ENCODE measurements at regions not wholly inside any gene's neighbourhood (a gene's known extent, or its start where the extent isn't known, plus 50 kb on each side); places are given as distances from the start of the nearest gene placed in this dataset.
"Not testable (repeated sequence)": the region's sequence is repeated elsewhere in the genome, so short reads cannot be mapped to it uniquely, and the experiment has no call there.

DNA sequence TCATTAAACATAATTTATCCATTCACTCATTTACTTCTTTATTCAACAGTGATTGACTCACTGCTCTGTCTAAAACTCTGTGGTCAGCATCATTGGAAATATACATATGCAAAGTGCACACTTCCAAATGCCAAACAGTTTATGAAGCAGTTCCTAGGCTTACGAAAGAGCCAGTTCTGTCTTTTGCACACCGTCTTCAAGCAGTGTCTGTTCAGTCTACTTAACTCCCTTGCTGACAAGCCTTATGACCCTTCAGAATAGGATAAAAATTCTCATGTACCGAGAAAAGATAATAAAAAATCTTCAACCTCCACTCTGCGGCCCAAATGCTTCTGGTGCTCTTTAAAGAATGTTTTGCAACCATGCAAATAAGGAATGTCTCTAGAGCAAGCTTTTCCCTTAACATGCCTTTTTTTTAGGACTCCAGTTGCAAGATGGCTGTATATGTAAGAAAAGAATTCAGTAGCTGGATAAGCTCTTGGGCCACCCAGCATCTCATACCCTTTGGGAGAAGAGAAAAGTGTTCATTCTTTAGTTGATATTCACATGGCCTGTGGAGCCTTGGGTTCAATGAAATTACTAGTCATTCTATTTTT is 1037.0 kb upstream of the SLIT2 start:
- DNase-seq (ENCODE audit: low read depth), result no peak

DNA sequence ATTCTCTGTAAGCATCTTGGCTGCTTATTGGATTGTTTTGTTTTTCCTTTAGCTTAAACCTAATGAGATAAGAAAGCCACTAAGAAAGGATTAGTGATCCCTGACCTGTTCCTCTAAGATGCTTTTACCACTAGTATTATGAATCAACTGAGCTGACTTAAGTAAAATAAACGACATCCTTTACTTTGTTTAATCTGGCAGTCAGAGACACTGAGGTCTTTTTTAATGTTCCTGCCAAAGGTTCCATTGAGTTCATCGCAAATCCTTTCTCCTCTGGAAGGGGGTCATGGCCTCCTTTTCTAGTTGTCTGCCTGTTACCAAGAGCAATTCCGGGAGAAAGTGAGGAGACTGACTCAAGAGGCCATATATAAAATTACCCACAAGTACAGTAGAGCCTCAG is 1038.3 kb upstream of the SLIT2 start:
- DNase-seq (ENCODE audit: low read depth), result no peak

DNA sequence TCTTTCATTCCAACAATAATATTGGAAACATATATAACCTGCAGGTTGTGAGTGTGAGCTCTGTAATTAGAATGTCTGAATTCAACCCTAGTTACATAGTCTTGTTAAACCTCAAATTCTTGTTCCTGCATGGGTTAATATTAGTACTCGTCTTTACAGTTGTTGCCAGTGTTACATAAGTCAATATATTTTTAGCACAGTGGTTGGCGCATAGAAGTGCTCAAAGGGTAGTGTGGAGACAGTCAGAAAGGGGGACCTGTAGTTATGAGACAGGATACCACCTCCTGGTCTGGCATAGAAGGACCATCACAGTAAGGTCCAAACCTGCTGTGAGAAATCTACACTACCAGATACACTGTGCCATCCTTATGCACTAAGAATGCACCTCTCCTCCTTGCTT is 1045.9 kb upstream of the SLIT2 start:
- DNase-seq (ENCODE audit: low read depth), result no peak

DNA sequence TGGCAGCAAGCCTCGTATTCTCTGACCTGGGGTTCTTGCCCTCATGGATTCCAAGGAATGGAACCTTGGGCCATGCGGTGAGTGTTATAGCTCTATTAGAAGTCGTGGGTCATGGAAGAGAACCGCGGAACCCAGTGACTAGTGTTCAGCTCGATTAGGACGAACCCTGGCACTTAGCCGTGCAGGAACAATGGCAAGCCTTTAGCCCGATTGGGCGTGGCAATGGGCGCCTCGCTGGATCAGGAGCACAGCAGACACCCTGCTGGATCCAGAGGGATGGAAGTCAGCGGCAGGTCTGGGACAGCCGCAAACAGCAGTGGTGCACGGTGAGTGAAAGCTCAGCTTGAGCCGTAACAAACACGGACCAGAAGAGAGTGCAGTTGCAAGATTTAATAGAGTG is 1053.9 kb upstream of the SLIT2 start:
- not testable (repeated sequence) for DNase-seq (ENCODE audit: low read depth)

DNA sequence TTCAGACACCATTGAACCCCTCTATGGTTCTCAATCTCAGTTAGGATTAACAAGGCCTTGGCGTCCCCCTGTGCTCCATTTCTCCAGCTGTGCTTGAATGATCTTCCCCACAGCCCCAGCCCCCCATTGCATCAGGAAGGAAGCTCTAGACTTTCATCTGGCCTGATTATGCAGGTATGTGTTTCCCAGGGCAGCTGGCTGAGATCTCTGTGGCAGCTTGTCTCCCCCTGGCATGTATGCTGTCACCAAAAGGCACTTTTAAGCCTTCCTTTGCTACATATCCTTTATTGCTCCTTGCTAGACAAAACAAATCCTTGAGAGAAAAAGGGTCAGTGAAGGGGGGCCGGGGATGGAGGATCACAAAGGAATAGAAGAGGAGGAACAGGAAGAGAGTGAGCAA is 1056.0 kb upstream of the SLIT2 start:
- no peak for DNase-seq (ENCODE audit: low read depth)

DNA sequence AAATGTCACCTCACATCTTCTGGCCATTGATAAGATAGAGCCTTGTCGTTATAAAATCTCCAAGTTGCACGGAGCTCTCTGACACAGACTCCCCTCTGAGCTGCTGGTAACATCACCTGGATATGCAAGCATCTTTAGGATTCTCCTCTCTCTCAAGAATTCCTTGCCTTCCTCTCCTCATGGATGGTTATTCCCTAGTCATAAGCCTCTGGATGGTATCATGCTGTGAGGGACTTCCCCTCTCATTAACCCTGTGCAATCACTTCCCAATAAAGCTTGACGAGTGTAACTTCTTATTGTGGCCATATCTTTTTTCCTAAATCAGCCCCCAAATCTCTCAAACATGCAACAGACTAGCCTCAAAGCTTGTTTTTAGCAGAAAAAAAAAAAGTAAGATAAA is 1057.0 kb upstream of the SLIT2 start:
- DNase-seq (ENCODE audit: low read depth), result no peak

DNA sequence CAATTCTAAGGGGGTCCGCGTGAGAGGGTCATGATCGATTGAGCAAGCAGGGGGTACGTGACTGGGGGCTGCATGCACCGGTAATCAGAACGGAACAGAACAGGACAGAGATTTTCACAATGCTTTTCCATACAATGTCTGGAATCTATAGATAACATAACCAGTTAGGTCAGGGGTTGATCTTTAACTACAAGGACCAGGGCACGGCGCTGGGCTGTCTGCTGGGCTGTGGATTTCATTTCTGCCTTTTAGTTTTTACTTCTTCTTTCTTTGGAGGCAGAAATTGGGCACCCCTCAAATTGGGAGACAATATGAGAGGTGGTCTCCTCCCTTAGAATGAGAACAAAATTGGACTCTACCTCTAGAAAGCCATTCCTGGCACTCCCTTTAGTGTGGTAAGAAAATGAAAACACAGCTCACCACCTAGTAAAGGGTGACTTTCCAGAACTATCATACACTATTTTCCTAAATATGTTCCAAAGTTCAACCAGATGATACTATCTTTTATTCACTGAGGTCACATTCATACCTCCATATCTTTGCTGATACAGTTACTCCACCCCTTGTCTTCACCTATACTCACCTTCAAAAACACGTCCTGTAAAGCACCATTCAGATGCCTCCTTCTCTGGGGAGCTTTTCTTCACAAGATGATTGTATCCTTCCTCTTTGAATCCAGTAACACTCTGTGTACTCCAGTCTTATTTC is 1058.3 kb upstream of the SLIT2 start:
- DNase-seq (ENCODE audit: low read depth), result no peak

DNA sequence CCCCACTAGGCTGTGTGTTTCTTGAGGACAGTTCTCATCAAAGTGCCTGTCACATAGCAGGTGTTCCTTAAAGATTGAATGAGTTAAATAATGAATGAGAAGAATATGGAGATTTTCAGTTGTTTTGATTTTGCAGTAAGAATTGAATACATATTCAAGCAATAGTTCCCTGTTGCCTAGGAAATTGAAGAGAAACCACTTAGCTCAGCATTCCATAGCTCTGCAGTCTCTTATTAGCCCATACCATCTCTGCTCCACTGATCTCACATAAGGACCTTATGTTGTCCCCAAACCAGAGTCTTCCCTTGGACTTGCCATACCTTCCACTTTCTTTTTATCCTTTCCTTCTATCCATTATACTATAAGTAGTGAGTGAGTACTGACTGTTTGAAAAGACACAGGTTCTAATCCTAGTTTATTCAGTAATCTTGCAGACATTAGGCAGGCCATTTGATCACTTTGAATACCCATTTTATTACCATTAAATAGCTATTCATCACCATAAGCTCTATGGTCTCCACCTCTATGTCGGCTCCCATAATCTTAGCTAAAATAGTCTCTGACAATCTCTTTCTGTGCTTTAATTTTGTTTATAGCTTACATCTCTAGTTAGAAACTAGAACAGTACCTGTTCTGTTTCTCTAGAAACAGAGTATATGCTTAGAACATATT is 1059.6 kb upstream of the SLIT2 start:
- no peak for DNase-seq (ENCODE audit: low read depth)

DNA sequence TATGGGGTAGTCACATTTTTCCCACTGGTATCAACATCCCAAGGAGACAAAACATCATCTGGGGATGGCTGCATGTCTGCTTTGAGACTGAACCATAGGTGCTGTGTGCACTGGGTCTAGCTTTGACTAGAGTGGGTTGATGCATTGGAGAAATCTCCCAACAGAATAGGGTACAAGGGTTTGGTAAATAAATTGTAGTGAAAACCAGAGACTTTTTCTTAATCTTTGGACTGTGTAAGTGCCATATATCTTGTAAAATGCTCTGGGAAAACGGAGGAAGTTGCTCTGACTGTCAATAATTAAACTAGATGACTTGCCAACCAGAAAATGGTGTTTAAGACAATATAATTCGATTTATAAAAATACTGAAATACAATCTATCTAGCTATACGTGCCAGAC is 1064.0 kb upstream of the SLIT2 start:
- no peak for DNase-seq (ENCODE audit: low read depth)

DNA sequence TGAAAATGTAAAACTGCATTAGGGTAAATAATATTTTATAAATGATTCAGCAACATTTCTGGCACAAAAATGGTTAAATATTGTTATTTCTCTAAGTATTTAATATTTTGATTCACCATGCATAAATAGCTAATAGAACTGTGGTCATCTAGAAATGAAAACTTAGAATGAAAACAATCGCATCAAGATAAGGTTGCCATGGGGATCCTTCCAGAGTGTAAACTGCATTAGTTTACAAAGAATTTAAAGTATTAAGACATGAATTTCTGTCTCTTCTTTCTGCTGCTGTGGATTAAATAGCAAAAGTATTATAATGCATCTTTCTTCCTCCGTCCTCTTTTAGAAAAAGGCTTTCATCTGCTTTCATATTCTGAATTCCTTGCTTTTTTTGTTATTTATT is 1064.6 kb upstream of the SLIT2 start:
- DNase-seq (ENCODE audit: low read depth), result no peak

DNA sequence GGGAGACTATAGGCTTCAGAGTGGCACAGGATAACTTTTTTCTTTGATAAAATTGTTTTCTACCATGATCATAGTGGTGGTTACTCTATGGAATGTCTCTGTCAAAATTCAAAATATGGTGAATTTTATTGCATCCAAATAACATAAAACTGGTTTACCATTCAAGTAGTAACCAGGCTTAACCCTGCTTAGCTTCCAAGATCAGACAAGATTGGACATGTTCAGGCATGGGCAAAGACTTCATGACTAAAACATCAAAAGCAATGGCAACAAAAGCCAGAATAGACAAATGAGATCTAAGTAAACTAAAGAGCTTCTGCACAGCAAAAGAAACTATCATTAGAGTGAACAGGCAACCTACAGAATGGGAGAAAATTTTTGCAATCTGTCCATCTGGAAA is 1070.1 kb upstream of the SLIT2 start:
- not testable (repeated sequence) for DNase-seq (ENCODE audit: low read depth)

DNA sequence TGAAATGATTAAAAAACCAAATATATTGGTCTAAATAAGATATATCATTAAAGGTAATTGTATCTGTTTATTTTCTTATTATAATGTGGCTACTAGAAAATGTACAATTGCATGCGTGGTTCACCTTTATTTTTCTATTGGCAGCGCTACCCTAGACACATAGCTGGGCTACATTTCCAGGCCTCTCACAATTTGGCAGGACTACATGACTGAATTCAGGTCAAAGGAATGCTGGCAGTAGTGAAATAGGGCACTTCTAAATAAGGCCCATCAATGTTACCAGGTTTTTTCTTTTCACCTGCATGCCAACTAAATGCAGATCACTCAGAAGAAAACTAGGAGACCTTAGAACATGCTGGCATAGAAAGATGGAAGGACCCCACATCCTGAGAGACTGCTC is 1072.9 kb upstream of the SLIT2 start:
- DNase-seq (ENCODE audit: low read depth), result no peak

DNA sequence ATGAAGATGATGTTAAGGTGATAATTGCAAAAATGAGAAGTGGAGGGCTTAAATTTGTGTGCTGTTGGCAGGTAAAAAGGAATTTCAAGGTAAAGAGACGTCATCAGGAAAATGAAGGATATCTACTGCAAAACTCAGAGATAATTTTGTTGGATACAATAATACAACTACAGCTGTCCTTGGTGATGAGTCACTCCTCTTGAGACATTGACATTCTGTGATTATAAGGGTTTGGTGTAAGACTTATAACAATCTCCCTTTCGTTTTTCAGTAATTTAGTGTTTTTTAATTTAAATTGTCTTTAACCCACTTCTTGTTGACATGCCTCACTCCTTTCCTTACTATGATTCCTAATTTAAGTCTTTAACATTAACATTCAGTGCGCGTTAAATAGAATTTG is 1074.1 kb upstream of the SLIT2 start:
- no peak for DNase-seq (ENCODE audit: low read depth)

DNA sequence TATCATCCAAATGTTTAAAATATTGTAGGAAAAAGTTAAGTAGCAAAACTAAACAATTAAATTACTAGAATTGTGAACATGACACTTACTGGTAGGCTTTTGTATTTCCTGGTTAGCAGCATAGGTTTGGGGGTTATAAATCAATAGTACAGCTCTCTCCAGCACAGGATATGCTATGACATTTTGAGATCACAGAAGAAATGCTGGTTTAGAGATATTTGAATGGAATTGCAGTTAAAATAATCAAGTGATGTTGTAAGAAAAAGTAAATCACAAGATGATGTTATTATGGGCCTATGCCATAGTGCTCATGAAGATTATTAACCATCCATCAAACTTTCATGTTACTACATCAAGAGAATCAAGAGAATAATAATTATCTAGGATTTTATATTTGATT is 1079.9 kb upstream of the SLIT2 start:
- no peak for DNase-seq (ENCODE audit: low read depth)

DNA sequence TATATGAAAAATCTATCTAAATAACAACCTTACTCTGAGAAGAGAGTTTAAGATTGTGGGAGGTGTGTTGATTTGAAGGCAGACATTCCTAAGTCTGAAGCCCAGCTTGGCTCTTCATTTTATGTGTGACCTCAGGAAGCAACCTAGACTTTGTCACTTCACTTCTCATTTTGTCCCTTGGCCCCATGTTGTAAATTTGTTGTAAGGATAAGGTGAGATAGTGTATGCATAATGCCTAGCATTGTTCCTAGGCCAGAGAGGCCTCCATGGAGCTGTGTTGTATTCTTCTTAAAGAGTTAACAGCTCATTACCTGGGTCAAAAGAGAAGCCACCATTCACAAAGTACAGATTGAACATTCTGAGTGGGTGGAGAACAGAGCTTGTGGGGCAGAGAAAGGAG is 1084.4 kb upstream of the SLIT2 start:
- DNase-seq (ENCODE audit: low read depth), result no peak

DNA sequence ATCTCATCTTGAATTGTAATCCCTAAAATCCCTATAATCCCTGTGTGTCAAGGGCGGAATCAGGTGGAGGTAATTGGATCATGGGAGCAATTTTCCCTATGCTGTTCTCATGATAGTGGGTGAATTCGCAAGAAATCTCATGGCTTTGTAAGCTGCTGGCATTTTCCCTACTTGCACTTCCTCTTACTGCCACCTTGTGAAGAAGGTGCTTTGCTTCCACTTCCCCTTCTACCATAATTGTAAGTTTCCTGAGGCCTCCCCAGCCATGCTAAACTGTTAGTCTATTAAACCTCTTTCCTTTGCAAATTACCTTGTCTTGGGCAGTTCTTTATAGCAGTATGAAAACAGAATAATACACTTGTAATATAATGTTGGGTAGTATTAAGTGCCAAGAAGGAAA is 1087.4 kb upstream of the SLIT2 start:
- DNase-seq (ENCODE audit: low read depth), result no peak

DNA sequence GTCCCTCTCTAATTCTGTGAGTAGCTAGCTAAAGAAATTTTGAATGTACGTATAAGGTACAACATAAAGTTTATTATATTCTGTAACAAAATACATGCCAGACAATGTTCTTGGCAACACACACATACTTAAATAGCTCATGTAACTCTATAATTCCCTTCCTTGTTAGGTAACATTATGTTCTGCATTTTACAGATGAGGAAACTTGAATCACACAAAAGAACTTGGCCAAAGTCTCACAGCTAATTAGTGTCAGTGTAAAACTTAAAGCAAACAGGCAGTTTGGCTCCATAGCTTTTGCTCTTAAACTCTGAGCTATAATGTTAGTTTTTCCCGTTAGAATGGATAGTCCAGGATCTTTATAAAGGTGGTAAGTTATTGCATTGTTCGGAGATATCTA is 1091.8 kb upstream of the SLIT2 start:
- DNase-seq (ENCODE audit: low read depth), result no peak

DNA sequence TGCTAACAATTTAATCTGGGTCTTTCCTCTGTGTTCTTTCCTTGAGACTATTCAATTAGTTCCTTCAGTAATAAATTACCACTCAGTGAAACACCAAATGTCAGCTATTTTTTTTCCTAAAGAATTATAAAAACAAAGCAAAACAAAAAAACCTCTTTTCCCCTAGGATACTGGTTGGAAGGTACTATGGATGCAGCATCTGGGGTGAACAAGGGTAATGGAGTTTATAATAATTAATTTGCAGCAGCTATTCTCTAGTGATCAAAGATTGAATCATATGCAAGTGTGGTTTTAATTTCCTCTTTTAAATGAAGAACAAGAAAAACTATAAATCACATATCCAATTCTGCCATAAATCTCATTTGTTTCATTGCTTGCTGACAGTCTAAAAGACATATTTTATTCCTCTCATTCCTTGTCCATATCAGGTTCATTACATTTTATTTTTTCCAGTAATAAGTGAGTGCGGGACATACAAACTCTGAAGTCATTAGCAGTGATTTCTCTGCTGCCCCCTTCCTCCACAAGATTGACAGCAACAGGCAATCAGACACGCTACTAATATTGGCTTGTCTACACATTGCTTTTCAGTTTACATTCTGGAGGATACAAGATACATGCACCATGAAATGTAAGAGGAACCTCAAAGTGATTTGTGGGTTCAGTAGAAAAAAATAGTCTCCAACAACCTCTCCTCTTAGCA is 1093.4 kb upstream of the SLIT2 start:
- no peak for DNase-seq (ENCODE audit: low read depth)

DNA sequence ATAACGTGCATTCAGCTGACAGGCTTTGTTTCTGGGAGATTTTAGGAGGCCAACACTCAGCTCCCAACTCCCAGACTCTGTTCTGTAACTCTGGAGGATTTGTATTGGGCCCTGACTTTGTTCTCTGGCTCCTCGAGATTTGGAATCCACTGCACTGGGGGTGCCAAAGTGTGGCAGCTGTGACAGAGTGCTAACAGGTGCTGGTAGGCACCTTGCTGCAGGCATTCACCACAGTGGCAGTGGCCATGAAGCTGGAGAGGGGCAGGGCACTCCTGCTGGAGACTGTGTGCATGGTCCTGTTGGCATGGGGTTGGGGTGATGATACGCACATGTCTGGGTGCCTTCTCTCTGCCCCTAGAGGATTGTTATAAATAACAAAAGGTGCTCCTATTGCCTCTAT is 1094.9 kb upstream of the SLIT2 start:
- no peak for DNase-seq (ENCODE audit: low read depth)

DNA sequence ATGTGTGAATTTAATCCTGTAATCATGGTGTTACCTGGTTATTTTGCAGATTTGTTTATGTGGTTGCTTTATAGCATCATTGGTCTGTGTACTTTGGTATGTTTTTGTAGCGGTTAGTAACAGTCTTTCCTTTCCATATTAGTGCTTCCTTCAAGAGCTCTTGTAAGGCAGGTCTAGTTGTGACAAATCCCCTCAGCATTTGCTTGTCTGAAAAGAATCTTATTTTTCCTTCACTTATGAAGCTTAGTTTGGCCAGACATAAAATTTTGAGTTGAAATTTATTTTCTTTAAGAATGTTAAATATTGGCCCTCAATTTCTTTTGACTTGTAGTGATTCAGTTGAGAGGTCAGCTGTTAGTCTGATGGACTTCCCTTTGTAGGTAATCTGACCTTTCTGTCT is 1096.1 kb upstream of the SLIT2 start:
- DNase-seq (ENCODE audit: low read depth), result no peak

DNA sequence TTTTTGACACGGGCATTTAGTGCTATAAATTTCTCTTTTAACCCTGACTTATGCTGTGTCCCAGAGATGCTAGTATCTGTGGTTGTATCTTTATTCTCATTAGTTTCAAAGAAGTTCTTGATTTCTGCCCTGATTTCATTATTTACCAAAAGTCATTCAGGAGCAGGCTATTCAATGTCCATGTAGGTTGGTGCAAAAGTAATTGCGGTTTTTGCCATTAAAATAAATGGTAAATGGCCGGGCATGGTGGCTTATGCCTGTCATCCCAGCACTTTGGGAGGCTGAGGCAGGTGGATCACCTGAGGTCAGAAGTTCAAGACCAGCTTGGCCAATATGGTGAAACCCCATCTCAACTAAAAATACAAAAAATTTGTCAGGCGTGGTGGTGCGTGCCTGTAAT is 1097.4 kb upstream of the SLIT2 start:
- not testable (repeated sequence) for DNase-seq (ENCODE audit: low read depth)

DNA sequence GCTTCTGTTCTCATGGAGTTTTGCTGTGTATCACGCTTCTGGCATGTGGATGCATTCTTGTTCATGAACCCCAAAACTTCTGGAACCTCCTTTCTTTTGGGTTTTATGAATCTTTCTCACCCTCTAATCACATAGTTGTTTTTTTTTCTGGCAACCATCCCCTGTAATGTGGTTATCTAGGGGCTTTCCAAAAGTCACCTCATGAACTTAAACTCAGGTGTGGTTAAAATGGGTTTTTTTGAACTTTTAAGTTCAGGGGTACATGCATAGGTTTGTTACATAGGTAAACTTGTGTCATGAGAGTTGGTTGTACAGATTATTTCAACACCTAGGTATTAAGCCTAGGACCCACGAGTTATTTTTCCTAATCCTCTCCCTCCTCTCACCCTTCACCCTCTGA is 1099.4 kb upstream of the SLIT2 start:
- DNase-seq (ENCODE audit: low read depth), result no peak

DNA sequence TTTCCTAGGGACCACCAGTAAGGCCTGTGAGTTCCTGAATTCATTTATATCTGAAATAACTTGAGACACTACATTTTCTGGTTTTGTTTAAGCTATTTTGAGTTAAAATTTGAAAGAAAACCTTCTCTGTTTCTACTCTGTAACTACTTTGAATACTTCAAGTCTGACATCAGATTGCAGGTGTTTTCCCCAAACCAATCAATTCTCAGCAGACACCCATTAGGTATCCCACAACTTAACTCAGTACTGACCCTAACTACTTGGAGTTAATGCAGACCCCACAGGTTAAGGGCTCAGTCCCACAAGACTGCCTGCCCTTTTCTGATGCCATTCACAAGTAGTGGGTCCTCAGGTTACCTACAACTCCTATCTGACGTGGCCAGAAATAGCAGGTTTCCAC is 1100.0 kb upstream of the SLIT2 start:
- DNase-seq (ENCODE audit: low read depth), result no peak

All from stimulated activated CD8-positive, alpha-beta memory T cell treated with anti-CD3 and anti-CD28 coated beads, Interleukin-4, amount 100 ng/mL, for 24 hours (primary cell).